DMS 273 (cell line): ENCODE measurements at regions not wholly inside any gene's neighbourhood (a gene's known extent, or its start where the extent isn't known, plus 50 kb on each side); places are given as distances from the start of the nearest gene placed in this dataset.
A peak's percentile ranks its signal among the peaks of the same experiment; 100 is the strongest.
"Not testable (repeated sequence)": the region's sequence is repeated elsewhere in the genome, so short reads cannot be mapped to it uniquely, and the experiment has no call there.

Source experiments
- DNase-seq: peaks from one replicate; lab custom pipeline; 2025; ENCODE audit not compliant: unreplicated experiment; lab: John Stamatoyannopoulos, UW

- no peak for DNase-seq
Observed at GRCh38 chr6:149127212-149127611, 190.3 kb upstream of the TAB2 start.

- no peak for DNase-seq
Observed at GRCh38 chr6:149128489-149129145, 188.9 kb upstream of the TAB2 start.

- no peak for DNase-seq
Observed at GRCh38 chr6:149129371-149130077, 188.0 kb upstream of the TAB2 start.

- no peak for DNase-seq
Observed at GRCh38 chr6:149130090-149130489, 187.4 kb upstream of the TAB2 start.

- no peak for DNase-seq
Observed at GRCh38 chr6:149130508-149130907, 187.0 kb upstream of the TAB2 start.

GRCh38 chr6:149131891-149132290, 185.6 kb upstream of the TAB2 start:
- DNase-seq = no peak

GRCh38 chr6:149132336-149132735, 185.2 kb upstream of the TAB2 start:
- no peak for DNase-seq

GRCh38 chr6:149134511-149134933, 183.0 kb upstream of the TAB2 start:
- DNase-seq = no peak

- DNase-seq = no peak
Observed at GRCh38 chr6:149135809-149136208, 181.7 kb upstream of the TAB2 start.

- DNase-seq = no peak
Observed at GRCh38 chr6:149136273-149136912, 181.1 kb upstream of the TAB2 start.

- no peak for DNase-seq
Observed at GRCh38 chr6:149136913-149137286, 180.6 kb upstream of the TAB2 start.

GRCh38 chr6:149137594-149137993, 179.9 kb upstream of the TAB2 start:
- no peak for DNase-seq

GRCh38 chr6:149138089-149138488, 179.4 kb upstream of the TAB2 start:
- no peak for DNase-seq

- DNase-seq = no peak
Observed at GRCh38 chr6:149138699-149139294, 178.7 kb upstream of the TAB2 start.

- DNase-seq = no peak
Observed at GRCh38 chr6:149139782-149140136, 177.8 kb upstream of the TAB2 start.

GRCh38 chr6:149140137-149140909, 177.2 kb upstream of the TAB2 start:
- DNase-seq = no peak

GRCh38 chr6:149140910-149141290, 176.6 kb upstream of the TAB2 start:
- no peak for DNase-seq

GRCh38 chr6:149142924-149143429, 174.5 kb upstream of the TAB2 start:
- DNase-seq = peak; percentile 11

- not testable (repeated sequence) for DNase-seq
Observed at GRCh38 chr6:149145800-149146199, 171.7 kb upstream of the TAB2 start.

- no peak for DNase-seq
Observed at GRCh38 chr6:149147195-149147594, 170.3 kb upstream of the TAB2 start.
